HepG2 (cell line): ENCODE measurements at regions not wholly inside any gene's neighbourhood (a gene's known extent, or its start where the extent isn't known, plus 50 kb on each side); places are given as distances from the start of the nearest gene placed in this dataset.

Experiments
- ATAC-seq: fragments of 200-7000 bp; cut with Tn5 transposase; 3 replicates; pipeline ENCODE4 v1.9.1; 2020; ENCODE audit warnings: mild to moderate bottlenecking, moderate library complexity
- BruUV-seq: library from RNA; stranded (reverse); fragments of 400-500 nt; replicated peaks from 2 replicates; lab custom pipeline; 2021; lab: Mats Ljungman, UMichigan
- CTCF ChIA-PET: fragments of 300-600 bp; formaldehyde crosslinking; extraction: SDS; loops from one replicate; lab custom pipeline; 2021; ENCODE audit warnings: low total read pairs, inconsistent platforms, low intra/inter-chr PET ratio; lab: Yijun Ruan, JAX
- POLR2A ChIA-PET: fragments of 350-600 bp; sonication (Branson Sonifier 250); formaldehyde crosslinking; loops from one replicate; lab custom pipeline; 2020; ENCODE audit warnings: antibody characterized with exemption, inconsistent platforms; lab: Yijun Ruan, JAX
- DNase-seq: peaks from one replicate; pipeline ENCODE4 v3.0.0-alpha.2; 2015; ENCODE audit warnings: low spot score
- FAIRE-seq: peaks from 3 replicates; lab custom pipeline; 2011; peaks lifted over from hg19 to GRCh38; lab: Jason Lieb, UNC
- H2AFZ ChIP-seq: one replicate; pipeline ENCODE4 v1.6.1; 2011; ENCODE audit warnings: low read length, inconsistent platforms
- H3K27ac ChIP-seq: fragments of 300-600 bp; 3 replicates; pipeline ENCODE4 v1.8.0; 2011; ENCODE audit warnings: mixed run types, mild to moderate bottlenecking, mixed read lengths, low read length, inconsistent platforms; ENCODE audit not compliant: insufficient read depth; ENCODE audit errors: extremely low read length
- H3K27me3 ChIP-seq, 2 experiments: fragments of 200-600 bp in 1 of 2; 2 replicates in 1 of 2; 3 replicates in 1 of 2; pipeline versions ENCODE4 v1.6.0 to v1.8.0; 2011; ENCODE audit warnings: low read length in 2 of 2, mild to moderate bottlenecking in 2 of 2, moderate library complexity in 2 of 2, inconsistent platforms in 1 of 2; ENCODE audit not compliant: insufficient read depth in 2 of 2, control insufficient read depth in 1 of 2
- H3K36me3 ChIP-seq, 2 experiments: fragments of 200-600 bp in 1 of 2; replicated peaks in 1 of 2; 2 replicates in 1 of 2; 3 replicates in 1 of 2; pipeline versions ENCODE4 v1.5.1 to v1.8.0; 2011; ENCODE audit warnings: low read length in 2 of 2, inconsistent platforms in 1 of 2; ENCODE audit not compliant: insufficient read depth in 2 of 2, control insufficient read depth in 1 of 2
- H3K4me1 ChIP-seq: 2 replicates; pipeline ENCODE4 v1.5.1; 2012; ENCODE audit warnings: low read length, inconsistent platforms; ENCODE audit not compliant: insufficient read depth
- H3K4me2 ChIP-seq: 2 replicates; pipeline ENCODE4 v1.6.0; 2011; ENCODE audit warnings: low read depth, low read length, inconsistent platforms
- H3K4me3 ChIP-seq, 3 experiments: fragments of 200-600 bp in 1 of 3; sonication (generic), shearing (Covaris generic) in 1 of 3; replicated peaks in 1 of 3; 2 replicates each; pipeline ENCODE4 v1.5.1; 2011 to 2016; ENCODE audit warnings: low read length in 3 of 3, inconsistent platforms in 2 of 3, low read depth in 2 of 3, mild to moderate bottlenecking in 2 of 3, control low read depth in 1 of 3, mixed read lengths in 1 of 3; ENCODE audit not compliant: insufficient read depth in 1 of 3
- H3K79me2 ChIP-seq: one replicate; pipeline ENCODE4 v1.6.1; 2011; ENCODE audit warnings: low read length, inconsistent platforms; ENCODE audit not compliant: insufficient read depth
- H3K9ac ChIP-seq: 2 replicates; pipeline ENCODE4 v1.6.0; 2011; ENCODE audit warnings: mild to moderate bottlenecking, low read depth, low read length, inconsistent platforms; ENCODE audit not compliant: insufficient read depth
- H3K9me3 ChIP-seq: 2 replicates; pipeline ENCODE4 v1.5.1; 2012; ENCODE audit warnings: mild to moderate bottlenecking, low read length
- H4K20me1 ChIP-seq: 2 replicates; pipeline ENCODE4 v1.6.0; 2011; ENCODE audit warnings: inconsistent platforms, mild to moderate bottlenecking, low read length, moderate library complexity; ENCODE audit not compliant: insufficient read depth
- ATF1 ChIP-seq: IDR thresholded peaks from 2 replicates; pipeline ENCODE4 v1.6.1; 2016; ENCODE audit warnings: mild to moderate bottlenecking, control low read depth
- BCL3 ChIP-seq: sonication (generic); formaldehyde crosslinking; IDR thresholded peaks from 2 replicates; pipeline ENCODE4 v1.5.1; 2020; ENCODE audit warnings: mild to moderate bottlenecking, missing genetic modification reagents, moderate library complexity
- CBX2 ChIP-seq, 2 experiments: fragments of 200-600 bp in 1 of 2; sonication (generic); formaldehyde crosslinking in 1 of 2; IDR thresholded peaks; 2 replicates each; pipeline versions ENCODE4 v1.7.0 to v1.8.1; 2018 to 2022; ENCODE audit warnings: low read depth in 2 of 2, low read length in 1 of 2, mild to moderate bottlenecking in 1 of 2, missing genetic modification reagents in 1 of 2
- HOXA7 ChIP-seq: sonication (generic); formaldehyde crosslinking; IDR thresholded peaks from 2 replicates; pipeline ENCODE4 v1.8.1; 2022; ENCODE audit warnings: mild to moderate bottlenecking, missing genetic modification reagents, moderate library complexity
- NKX3-1 ChIP-seq: sonication (generic); formaldehyde crosslinking; IDR thresholded peaks from 2 replicates; pipeline ENCODE4 v1.5.0; 2020; ENCODE audit warnings: missing genetic modification reagents
- PAWR ChIP-seq: sonication (generic); formaldehyde crosslinking; IDR thresholded peaks from 2 replicates; pipeline ENCODE4 v1.4.0; 2020; ENCODE audit warnings: missing genetic modification reagents, mild to moderate bottlenecking, borderline replicate concordance
- RBM22 ChIP-seq: fragments of 200-400 bp; formaldehyde crosslinking; optimal IDR thresholded peaks from 2 replicates; pipeline ENCODE3; 2017; ENCODE audit warnings: mild to moderate bottlenecking, low read length, moderate library complexity
- REPIN1 ChIP-seq: sonication (generic); formaldehyde crosslinking; IDR thresholded peaks from 2 replicates; pipeline ENCODE4 v1.8.0; 2022; ENCODE audit warnings: missing genetic modification reagents, low read depth, mild to moderate bottlenecking, borderline replicate concordance
- SOX5 ChIP-seq: IDR thresholded peaks from 2 replicates; pipeline ENCODE4 v1.6.1; 2016; ENCODE audit warnings: borderline replicate concordance
- SP4 ChIP-seq: sonication (generic); formaldehyde crosslinking; IDR thresholded peaks from 2 replicates; pipeline ENCODE4 v1.8.1; 2023; ENCODE audit warnings: mild to moderate bottlenecking, missing genetic modification reagents
- TCF7 ChIP-seq: sonication (generic); IDR thresholded peaks from 2 replicates; pipeline ENCODE4 v1.6.1; 2016; ENCODE audit warnings: antibody characterized with exemption, low read depth
- ZBTB14 ChIP-seq: sonication (generic); formaldehyde crosslinking; IDR thresholded peaks from 2 replicates; pipeline ENCODE4 v1.4.0; 2020; ENCODE audit warnings: missing genetic modification reagents
- ZNF234 ChIP-seq: sonication (generic); formaldehyde crosslinking; conservative IDR thresholded peaks from 2 replicates; pipeline ENCODE4 v1.5.1; 2020; ENCODE audit warnings: mild to moderate bottlenecking, missing genetic modification reagents
- ZNF317 ChIP-seq: sonication (generic); formaldehyde crosslinking; IDR thresholded peaks from 2 replicates; pipeline ENCODE4 v1.5.0; 2020; ENCODE audit warnings: mild to moderate bottlenecking, missing genetic modification reagents
- ZNF350 ChIP-seq: sonication (generic); formaldehyde crosslinking; IDR thresholded peaks from 2 replicates; pipeline ENCODE4 v1.4.0; 2020; ENCODE audit warnings: mild to moderate bottlenecking, low read depth, missing genetic modification reagents, borderline replicate concordance
- ZNF432 ChIP-seq: sonication (generic); formaldehyde crosslinking; IDR thresholded peaks from 2 replicates; pipeline ENCODE4 v1.5.0; 2020; ENCODE audit warnings: missing genetic modification reagents, mild to moderate bottlenecking, borderline replicate concordance
- ZNF709 ChIP-seq: sonication (generic); formaldehyde crosslinking; IDR thresholded peaks from 2 replicates; pipeline ENCODE4 v1.5.0; 2020; ENCODE audit warnings: mild to moderate bottlenecking, missing genetic modification reagents
- WGBS: methylation state at CpG from one replicate; pipeline ENCODE4 v1.1.6; 2017; ENCODE audit warnings: low lambda C conversion rate; 5-methylcytosine and 5-hydroxymethylcytosine counted together
- in situ Hi-C: cut with HindIII; loops from 2 replicates; pipeline ENCODE4 v1.10.0; 2017; ENCODE audit warnings: low pct_unique_long_range_greater_than_20kb; ENCODE audit not compliant: extremely low pct_ligation_motif_present
- intact Hi-C: fragments of 100-400 bp; cut with micrococcal nuclease; formaldehyde crosslinking; loops from one replicate; pipeline ENCODE4 v1.10.0; 2022; ENCODE audit not compliant: unreplicated experiment

- in situ Hi-C loops, result no loop called here
- FAIRE-seq, result no peak
Observed at GRCh38 chr1:244945109-244945671, 80.8 kb upstream of the HNRNPU start.

GRCh38 chr1:244941121-244941520, 76.8 kb upstream of the HNRNPU start:
- CTCF ChIA-PET, result no interaction called here
- 65% methylated on average over 10 of the region's 13 CpGs for WGBS
- no peak overlapping the region for H3K4me3 ChIP-seq
- TF ChIP-seq REPIN1 (CRISPR knock-in tag) (no peak), TCF7 (no peak), RBM22 (no peak), PAWR (CRISPR knock-in tag) (no peak), ZNF432 (CRISPR knock-in tag) (no peak), HOXA7 (no peak), CBX2 (IDR thresholded peaks at IDR 0.05; ENCODE audit: low read depth, low read length) (no peak), CBX2 (CRISPR knock-in tag; IDR thresholded peaks at IDR 0.05; ENCODE audit: low read depth) (no peak), BCL3 (CRISPR knock-in tag) (no peak), ATF1 (no peak), SP4 (CRISPR knock-in tag) (no peak), SOX5 (CRISPR knock-in tag) (no peak), ZNF350 (CRISPR knock-in tag) (no peak), NKX3-1 (CRISPR knock-in tag) (no peak)

More at GRCh38 chr1:244945109-244945671, 80.8 kb upstream of the HNRNPU start:
- no peak overlapping the region for H3K27ac ChIP-seq
- peaks cover 7% of the 10 kb centered on the region for H3K4me1 ChIP-seq
- H3K9ac ChIP-seq, result no peak overlapping the region
- H3K79me2 ChIP-seq, result no peaks in the 10 kb centered on the region
- no peak for DNase-seq
- H3K27me3 ChIP-seq, result no peaks in the 10 kb centered on the region; a peak in 1 of 5 replicates
- no peaks in the 10 kb centered on the region for H4K20me1 ChIP-seq
- TF ChIP-seq ZNF317 (CRISPR knock-in tag) (peak; percentile 54; the same call in 1 of the 2 replicates), ZBTB14 (CRISPR knock-in tag) (no peak), ZNF234 (CRISPR knock-in tag) (no peak), ZNF709 (CRISPR knock-in tag) (no peak)
- TF ChIP-seq, all 625 proteins: peak for 1
- no peaks in the 10 kb centered on the region for H3K9me3 ChIP-seq
- no peak overlapping the region for H3K4me3 ChIP-seq
- BruUV-seq, result no TSS peak
- 0% methylated on average over 3 of the region's 3 CpGs for WGBS
- ATAC-seq, result no peak
- POLR2A ChIA-PET, result interaction anchor here (0.6 kb wide), 1 partner anchor 26 kb away, joined by 6 read pairs; no protein-coding TSS in a partner anchor
- no peak overlapping the region for H3K4me2 ChIP-seq
- intact Hi-C loops, result no loop called here
- no peak overlapping the region for H2AFZ ChIP-seq
- H3K36me3 ChIP-seq, result no peaks in the 10 kb centered on the region
- CTCF ChIA-PET, result no interaction called here

More at GRCh38 chr1:244941121-244941520, 76.8 kb upstream of the HNRNPU start:
- ATAC-seq, result no peak
- Histone ChIP-seq H3K79me2 (no peaks in the 10 kb centered on the region), H3K4me2 (no peak overlapping the region), H3K27ac (no peak overlapping the region), H3K27me3 (no peaks in the 10 kb centered on the region), H3K4me1 (peaks cover 7% of the 10 kb centered on the region), H3K9me3 (no peaks in the 10 kb centered on the region), H2AFZ (no peak overlapping the region), H3K9ac (no peak overlapping the region), H3K36me3 (no peaks in the 10 kb centered on the region), H4K20me1 (no peaks in the 10 kb centered on the region)
- no peak for DNase-seq
- POLR2A ChIA-PET, result no interaction called here
- BruUV-seq, result no TSS peak
- in situ Hi-C loops, result no loop called here
- intact Hi-C loops, result no loop called here
- no peak for FAIRE-seq
